ENCODE measurements at regions not wholly inside any gene's neighbourhood (a gene's known extent, or its start where the extent isn't known, plus 50 kb on each side); places are given as distances from the start of the nearest gene placed in this dataset.

- Mint-ChIP-seq H3K4me3 (ENCODE audit: unreplicated experiment) (no peak overlapping the region), H3K27ac (ENCODE audit: unreplicated experiment) (no peak overlapping the region)
These were observed 497.6 kb downstream of the RASEF start for GRCh38 chr9:82565188-82565969.

GRCh38 chr9:82567953-82568352, 495.0 kb downstream of the RASEF start:
- no peaks in the 10 kb centered on the region for H3K27me3 Mint-ChIP-seq (ENCODE audit: unreplicated experiment)
- H3K9me3 Mint-ChIP-seq (ENCODE audit: unreplicated experiment) = no peaks in the 10 kb centered on the region
- no peak overlapping the region for H3K4me3 Mint-ChIP-seq (ENCODE audit: unreplicated experiment)
- no peak for TF ChIP-seq CTCF (IDR thresholded peaks at IDR 0.05; ENCODE audit: unreplicated experiment)
- DNase-seq (ENCODE audit: low spot score) = no peak
- no peak overlapping the region for H3K27ac Mint-ChIP-seq (ENCODE audit: unreplicated experiment)
- H3K36me3 Mint-ChIP-seq (ENCODE audit: low read depth, unreplicated experiment) = no peaks in the 10 kb centered on the region
- H3K4me1 Mint-ChIP-seq (ENCODE audit: unreplicated experiment) = no peaks in the 10 kb centered on the region

More at GRCh38 chr9:82565188-82565969, 497.6 kb downstream of the RASEF start:
- Mint-ChIP-seq H3K36me3 (ENCODE audit: low read depth, unreplicated experiment) (no peaks in the 10 kb centered on the region), H3K27me3 (ENCODE audit: unreplicated experiment) (no peaks in the 10 kb centered on the region), H3K4me1 (ENCODE audit: unreplicated experiment) (peaks cover 5% of the 10 kb centered on the region), H3K9me3 (ENCODE audit: unreplicated experiment) (no peaks in the 10 kb centered on the region)
- no peak for TF ChIP-seq CTCF (IDR thresholded peaks at IDR 0.05; ENCODE audit: unreplicated experiment)
- DNase-seq (ENCODE audit: low spot score) = no peak

GRCh38 chr9:82570226-82570625, 492.7 kb downstream of the RASEF start:
- no peaks in the 10 kb centered on the region for H3K27me3 Mint-ChIP-seq (ENCODE audit: unreplicated experiment)
- H3K9me3 Mint-ChIP-seq (ENCODE audit: unreplicated experiment) = no peaks in the 10 kb centered on the region
- no peaks in the 10 kb centered on the region for H3K36me3 Mint-ChIP-seq (ENCODE audit: low read depth, unreplicated experiment)
- no peak overlapping the region for H3K27ac Mint-ChIP-seq (ENCODE audit: unreplicated experiment)
- DNase-seq (ENCODE audit: low spot score) = no peak
- no peak overlapping the region for H3K4me3 Mint-ChIP-seq (ENCODE audit: unreplicated experiment)
- TF ChIP-seq CTCF (IDR thresholded peaks at IDR 0.05; ENCODE audit: unreplicated experiment) = no peak
- no peaks in the 10 kb centered on the region for H3K4me1 Mint-ChIP-seq (ENCODE audit: unreplicated experiment)

- Mint-ChIP-seq H3K4me3 (ENCODE audit: unreplicated experiment) (no peak overlapping the region), H3K4me1 (ENCODE audit: unreplicated experiment) (no peaks in the 10 kb centered on the region), H3K9me3 (ENCODE audit: unreplicated experiment) (no peaks in the 10 kb centered on the region), H3K27ac (ENCODE audit: unreplicated experiment) (no peak overlapping the region), H3K27me3 (ENCODE audit: unreplicated experiment) (no peaks in the 10 kb centered on the region), H3K36me3 (ENCODE audit: low read depth, unreplicated experiment) (no peaks in the 10 kb centered on the region)
- DNase-seq (ENCODE audit: low spot score) = no peak
- TF ChIP-seq CTCF (IDR thresholded peaks at IDR 0.05; ENCODE audit: unreplicated experiment) = no peak
These were observed 491.4 kb downstream of the RASEF start for GRCh38 chr9:82571540-82571939.

- no peak for TF ChIP-seq CTCF (IDR thresholded peaks at IDR 0.05; ENCODE audit: unreplicated experiment)
- Mint-ChIP-seq H3K36me3 (ENCODE audit: low read depth, unreplicated experiment) (no peaks in the 10 kb centered on the region), H3K27me3 (ENCODE audit: unreplicated experiment) (no peaks in the 10 kb centered on the region), H3K9me3 (ENCODE audit: unreplicated experiment) (no peaks in the 10 kb centered on the region), H3K4me3 (ENCODE audit: unreplicated experiment) (no peak overlapping the region), H3K4me1 (ENCODE audit: unreplicated experiment) (no peaks in the 10 kb centered on the region), H3K27ac (ENCODE audit: unreplicated experiment) (no peak overlapping the region)
- no peak for DNase-seq (ENCODE audit: low spot score)
These were observed 490.8 kb downstream of the RASEF start for GRCh38 chr9:82572146-82572545.

Data from endothelial cell (in vitro differentiated cells).